Posterior vena cava (tissue), 2 donors: ENCODE measurements at regions not wholly inside any gene's neighbourhood (a gene's known extent, or its start where the extent isn't known, plus 50 kb on each side); places are given as distances from the start of the nearest gene placed in this dataset.

Experiments
- DNase-seq: peaks from one replicate; pipeline ENCODE4 v3.0.0-alpha.2; 2020; ENCODE audit warnings: low spot score
- intact Hi-C, 2 donors: fragments of 100-400 bp; cut with DNase I; formaldehyde crosslinking; loops; one replicate each; pipeline versions ENCODE4 v1.14.1 to v1.14.2; 2022 to 2023
- donor health status: DM: yes; HTN: yes; CAD: no.
- donor health status: DM: yes; HTN: yes; CAD: no.

DNA sequence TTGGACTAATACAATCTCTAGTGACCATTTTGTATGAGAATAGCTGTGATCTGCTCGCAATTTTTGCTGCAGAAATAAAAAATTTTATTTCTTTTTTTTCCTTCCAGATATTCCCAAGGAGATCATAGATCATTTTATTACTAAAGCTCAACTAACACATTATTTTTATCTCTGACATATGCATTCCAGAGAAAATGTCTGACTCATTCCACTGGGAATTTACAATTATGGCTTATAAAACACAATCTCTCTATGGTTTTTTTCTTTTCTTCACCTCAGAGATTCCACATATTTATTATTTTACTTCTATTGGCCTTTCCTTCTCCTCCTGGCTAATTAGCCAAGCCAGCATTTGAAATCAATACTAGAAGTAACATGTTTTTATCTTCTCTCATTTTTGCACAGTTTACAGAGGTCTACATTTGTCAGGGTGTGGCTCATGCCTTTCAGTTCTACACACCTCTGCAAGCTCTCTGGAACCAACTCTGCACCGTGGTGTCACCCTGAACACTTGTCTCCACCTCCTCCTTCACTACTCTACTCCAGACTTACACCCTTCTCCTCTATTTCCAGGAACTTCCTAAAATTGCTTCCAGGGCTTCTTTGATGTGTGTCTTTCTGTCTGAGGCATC, 59.8 kb upstream of the GPM6A start:
- intact Hi-C loops: no loop called here
- no peak for DNase-seq

DNA sequence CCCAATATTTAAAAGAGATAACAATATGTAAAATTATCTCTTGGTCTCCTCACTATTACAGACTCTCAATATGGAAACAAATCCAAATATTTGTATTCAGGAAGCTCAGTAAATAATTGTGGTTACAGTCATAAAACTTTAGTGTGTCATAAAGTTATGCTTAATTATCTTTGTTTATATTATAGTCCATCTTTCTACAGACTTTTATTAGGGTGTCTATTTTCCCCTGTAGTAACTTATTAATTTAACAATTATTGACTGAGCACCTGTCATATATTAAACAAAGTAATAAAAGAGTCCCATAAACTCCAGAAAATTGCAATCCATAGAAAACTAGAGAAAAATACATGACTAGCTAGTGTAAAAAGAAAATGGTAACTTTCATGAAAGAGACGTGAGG, 61.6 kb upstream of the GPM6A start:
- intact Hi-C loops: no loop called here
- no peak for DNase-seq

DNA sequence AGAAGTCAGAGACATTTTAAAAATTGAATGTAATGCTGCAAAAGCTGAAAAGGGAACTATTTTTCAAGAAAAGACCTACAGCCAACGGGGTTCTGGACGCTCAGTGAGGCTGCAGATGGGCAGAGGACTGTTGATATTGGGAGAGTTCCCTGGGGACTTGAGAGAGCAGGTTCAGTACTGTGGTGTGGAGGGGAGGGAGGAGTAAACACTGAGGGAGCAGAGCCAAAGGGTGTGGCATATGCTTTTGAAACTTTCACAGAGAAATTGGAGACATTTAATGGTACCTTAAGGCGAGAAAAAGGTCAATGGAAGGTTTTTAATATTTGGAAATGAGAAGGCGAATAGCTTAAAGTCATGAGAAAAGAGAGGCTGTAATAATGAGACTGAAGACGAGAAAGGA, 62.2 kb upstream of the GPM6A start:
- intact Hi-C loops: no loop called here

DNA sequence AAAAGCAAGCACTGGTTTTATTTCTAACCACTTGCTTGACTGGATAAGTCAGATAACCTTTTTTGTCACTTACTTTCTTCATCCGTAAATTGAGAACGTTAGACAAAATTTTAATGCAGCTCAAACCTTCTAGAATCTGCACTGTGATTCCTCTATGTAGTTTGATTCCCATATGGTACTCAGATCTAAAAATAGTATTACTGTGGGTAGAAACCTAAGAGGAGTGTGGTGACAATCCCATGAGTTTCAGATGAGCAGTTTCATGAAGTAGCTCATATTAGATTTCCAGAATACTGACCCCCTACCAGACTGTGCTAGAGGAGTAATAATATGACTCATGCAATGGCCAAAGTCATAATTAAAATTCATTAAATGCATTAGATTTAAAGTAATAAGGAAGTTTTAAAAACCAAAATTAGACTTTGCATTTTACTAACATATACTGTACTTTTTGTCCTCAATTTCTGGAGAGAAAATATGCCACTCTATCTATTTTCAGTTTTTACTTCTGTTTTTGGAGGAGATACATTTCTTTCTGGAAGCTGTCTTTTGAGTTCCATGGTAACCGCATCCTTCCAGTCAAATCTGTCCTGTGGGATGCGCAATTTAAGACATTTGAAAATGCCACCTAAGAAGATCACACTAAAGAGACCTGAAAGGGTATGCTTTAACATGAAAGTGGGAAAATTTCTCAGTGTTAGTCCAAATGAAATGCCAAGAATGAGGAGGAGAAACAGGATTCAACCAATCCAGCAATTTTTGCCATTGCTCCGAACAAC, 64.1 kb upstream of the GPM6A start:
- intact Hi-C loops: no loop called here
- no peak for DNase-seq

More for the DNA sequence above, 62.2 kb upstream of the GPM6A start:
- DNase-seq: no peak

DNA sequence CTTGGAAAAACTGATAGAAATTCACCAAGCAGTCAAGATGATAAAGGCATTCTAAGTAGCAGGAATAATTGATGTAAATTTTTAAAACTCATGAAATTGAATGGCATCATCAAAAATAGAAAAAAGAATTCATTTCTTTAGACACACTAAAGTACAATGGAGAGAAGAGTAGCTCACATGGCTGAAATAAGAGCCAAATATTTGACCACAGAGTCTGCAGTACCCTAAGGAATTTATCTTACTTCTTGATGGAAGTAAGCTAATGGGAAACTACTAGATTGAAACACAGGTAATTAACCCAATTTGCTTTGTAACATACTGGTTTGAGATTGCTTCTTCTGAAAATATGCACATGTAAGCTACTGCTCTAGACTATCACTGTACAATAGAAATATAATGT, 70.8 kb upstream of the GPM6A start:
- intact Hi-C loops: no loop called here
- DNase-seq: no peak

DNA sequence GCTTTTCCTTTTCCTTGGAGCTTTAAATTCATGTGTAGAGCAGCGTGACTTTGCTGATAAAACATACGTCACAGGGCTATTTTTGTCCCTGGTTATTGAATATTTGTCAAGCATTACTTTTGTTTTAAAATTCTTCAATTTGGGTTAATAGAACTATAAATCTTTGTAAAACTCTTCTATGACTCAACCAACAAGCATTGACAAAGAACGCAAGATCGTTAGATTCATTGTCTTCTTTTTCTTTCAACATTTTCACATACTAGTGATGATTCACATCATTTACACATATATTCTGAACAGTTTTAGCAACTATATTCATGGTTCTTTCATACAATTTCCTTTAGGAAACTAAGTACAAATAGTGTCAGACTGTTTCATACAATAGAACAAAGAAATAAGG, 72.0 kb upstream of the GPM6A start:
- intact Hi-C loops: no loop called here
- DNase-seq: no peak

DNA sequence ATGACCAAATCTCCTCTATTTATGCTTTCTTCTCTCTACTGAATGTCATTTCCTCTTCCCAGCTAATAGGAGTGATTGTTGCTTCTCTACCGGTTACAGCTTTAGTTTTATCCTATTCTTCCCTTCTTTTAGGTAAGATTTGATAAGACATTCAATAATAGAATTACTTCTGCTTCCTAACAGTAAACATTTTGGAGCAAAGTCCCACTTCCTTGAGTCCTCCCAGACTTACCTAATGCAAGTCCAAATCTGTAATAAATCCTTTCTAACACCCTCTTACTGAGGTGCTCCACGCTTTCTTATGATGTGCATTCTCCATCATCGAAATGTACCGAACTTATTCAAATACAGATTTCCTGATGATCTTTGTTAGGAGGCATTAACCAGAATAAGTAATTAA, 79.2 kb upstream of the GPM6A start:
- intact Hi-C loops: no loop called here
- DNase-seq: no peak

DNA sequence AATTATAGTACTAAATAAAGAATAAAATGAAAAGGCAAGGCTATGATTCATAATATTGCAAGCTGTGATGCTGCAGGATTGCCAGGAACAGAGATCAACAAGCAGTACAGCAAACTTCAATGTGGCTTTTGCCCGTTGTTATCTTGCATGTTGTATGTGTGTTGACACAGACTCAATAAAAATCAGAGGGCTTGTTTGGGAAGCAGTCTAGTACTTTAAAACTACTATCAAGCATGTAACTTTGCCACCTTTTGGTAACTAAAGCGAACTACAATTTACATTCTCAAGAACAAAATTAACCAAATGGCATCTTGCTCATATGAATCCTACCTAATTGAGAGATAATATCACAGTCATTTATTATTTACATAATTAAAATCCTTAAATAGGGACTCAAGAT, 79.8 kb upstream of the GPM6A start:
- intact Hi-C loops: no loop called here
- DNase-seq: no peak

DNA sequence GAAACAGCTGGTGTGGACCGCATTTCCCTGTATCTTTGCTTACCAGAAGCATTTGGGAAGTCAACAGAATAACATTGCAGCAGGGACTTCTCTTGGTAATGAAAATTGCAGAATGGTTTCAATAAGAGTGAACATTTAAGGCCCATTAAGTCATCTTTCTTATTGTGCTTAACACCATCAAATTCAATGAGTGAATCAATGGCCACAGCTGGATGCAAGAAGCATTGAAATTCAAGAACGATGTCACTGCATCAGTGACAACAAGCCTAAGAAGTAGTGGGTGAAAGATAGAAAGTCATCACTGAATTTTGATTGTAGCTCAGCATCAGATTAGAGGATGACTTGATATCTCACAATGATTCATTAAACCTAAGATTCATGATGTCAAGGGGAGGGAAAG, 93.9 kb upstream of the GPM6A start:
- intact Hi-C loops: no loop called here
- no peak for DNase-seq

DNA sequence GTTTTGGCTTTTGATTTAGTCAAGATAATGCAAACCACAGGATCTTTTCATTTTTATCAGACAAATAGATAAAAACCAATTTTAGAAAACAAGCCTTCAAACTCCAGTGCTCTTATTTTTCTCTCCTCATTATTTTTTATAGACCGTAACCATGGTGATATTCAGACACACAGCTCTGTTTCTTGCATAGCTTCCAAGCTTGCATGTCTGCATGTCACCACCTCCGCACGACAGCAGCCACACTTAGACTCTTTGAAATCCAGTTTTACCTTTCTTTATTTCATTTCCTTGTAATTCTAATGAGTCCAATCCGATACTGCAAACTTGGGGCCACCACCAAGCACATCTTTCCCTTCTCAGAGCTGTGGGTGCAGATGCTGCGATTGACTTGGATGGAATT, 94.3 kb upstream of the GPM6A start:
- no peak for DNase-seq
- intact Hi-C loops: no loop called here

DNA sequence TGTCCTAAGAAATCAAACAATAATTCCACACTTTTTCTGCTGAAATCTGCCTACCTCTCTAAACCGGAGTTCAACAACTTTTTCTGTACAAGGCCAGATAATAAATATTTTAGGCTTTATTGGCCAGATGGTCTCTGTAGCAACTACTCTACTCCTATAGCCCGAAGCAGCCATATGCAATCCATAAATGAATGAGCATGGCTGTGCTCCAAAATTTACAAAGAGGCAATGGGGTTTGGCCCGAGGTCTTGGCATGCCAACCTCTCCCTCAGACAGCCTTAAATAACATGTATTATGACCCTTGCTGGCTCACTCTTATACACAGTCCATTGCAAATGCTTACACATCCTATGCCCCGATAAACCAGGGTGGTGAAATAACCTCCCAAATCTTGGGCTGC, 98.6 kb upstream of the GPM6A start:
- no peak for DNase-seq
- intact Hi-C loops: no loop called here

DNA sequence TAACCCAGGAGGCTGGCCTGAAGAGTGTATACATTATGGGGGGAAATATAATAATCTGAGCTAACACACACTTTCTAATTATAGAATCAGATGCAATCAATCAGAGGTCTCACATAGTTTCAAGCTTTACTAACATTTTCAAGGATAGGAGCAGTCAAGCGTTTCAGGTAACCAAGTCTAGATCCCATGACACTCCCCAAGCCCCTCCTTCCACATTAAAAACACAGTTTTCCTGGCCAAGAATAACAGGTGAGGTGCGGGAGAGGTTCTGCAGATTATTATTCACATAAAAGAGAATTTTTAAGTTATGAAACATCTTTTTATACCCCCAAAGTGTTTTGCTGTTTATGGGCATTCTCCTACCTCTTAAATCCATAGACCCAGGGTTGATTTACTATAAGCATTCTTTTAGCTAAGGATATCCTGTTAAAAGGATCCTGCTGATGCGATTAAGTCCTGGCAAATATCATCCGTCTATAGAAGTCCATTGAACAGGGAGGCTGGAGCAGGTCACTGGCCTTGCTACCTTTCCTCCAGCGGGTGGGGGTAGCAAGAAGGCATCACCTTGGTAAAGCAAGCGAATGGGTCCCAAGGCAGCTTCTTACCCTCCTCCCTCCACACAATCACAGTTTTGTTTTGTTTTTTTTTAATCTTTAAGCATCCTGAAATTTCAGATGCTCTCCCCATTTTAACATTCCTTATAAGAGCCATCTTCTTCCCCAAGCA, 104.7 kb upstream of the GPM6A start:
- no peak for DNase-seq
- intact Hi-C loops: no loop called here

DNA sequence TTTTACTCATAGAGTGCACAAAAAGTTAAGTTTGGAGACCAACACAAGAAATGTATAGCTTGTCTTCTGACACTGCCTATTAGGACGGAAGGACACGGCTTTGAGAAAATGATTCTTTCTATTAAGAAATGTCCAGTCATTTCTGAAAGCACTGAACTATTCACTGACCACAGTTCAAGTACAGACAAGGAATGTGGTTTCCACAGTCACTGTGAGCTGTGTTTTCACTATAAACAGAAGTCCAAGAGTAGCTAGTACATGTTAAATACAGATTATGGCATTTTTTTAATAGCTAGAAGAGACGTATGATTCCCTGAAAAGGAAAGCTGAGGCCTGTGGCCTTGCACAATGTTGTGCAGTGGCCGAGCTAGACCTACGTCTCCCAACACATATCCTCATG, 115.1 kb upstream of the GPM6A start:
- intact Hi-C loops: no loop called here

DNA sequence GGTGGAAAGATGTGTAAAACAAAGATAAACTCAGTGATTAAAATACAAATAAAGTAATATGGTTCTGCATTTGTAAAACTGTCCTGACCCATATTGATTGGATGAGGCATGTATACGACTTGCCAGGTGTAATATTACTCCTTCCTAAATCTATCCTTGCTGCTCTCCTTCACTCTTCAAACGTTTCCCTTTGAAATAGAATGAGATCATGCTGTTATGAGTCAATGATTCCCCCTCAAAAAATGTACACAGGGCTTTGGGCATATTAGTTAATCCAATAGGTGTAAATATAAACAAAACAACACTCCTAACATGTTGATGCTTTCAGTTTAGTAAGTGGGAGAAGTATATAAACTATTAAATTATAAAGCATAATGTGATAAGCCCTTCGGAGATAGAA, 117.4 kb upstream of the GPM6A start:
- no peak for DNase-seq
- intact Hi-C loops: no loop called here

More for the DNA sequence above, 115.1 kb upstream of the GPM6A start:
- DNase-seq: no peak

DNA sequence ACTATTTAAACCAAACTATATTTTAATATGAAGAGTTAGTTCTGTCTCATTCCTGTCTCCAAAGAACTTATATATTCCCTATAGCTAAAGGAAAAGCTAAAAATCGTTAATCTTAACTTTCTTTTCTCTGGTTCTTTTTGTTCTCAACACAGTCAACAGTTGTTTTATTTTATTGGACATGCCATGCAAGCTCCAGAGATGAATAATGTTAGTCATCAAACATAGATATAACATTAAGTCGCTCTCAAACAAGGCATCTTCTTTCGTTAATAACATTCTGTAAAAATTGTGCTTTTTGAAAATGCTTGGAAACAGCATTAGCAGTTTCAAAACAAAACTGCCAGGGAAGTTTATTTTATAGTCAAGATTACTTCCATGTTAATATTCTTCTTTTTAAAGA, 117.9 kb upstream of the GPM6A start:
- intact Hi-C loops: no loop called here
- DNase-seq: no peak

DNA sequence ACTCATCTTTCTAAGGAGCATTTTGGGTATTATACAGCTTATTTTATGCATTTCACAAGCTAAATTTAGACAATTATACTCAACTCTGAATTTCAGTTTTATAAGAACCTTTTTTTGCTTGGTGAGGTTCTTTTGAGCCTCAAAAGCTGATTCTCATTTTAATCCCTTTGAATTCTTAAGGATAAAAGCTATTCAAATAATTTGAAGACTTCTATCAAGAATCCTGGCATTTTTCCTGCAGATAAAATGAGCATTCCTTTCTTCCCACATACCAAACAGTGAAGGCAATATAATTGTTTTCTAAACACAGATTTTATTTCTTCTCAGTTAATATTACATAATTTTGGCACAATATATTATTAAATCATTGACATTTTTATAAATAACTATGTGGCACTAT, 118.4 kb upstream of the GPM6A start:
- intact Hi-C loops: no loop called here
- no peak for DNase-seq

DNA sequence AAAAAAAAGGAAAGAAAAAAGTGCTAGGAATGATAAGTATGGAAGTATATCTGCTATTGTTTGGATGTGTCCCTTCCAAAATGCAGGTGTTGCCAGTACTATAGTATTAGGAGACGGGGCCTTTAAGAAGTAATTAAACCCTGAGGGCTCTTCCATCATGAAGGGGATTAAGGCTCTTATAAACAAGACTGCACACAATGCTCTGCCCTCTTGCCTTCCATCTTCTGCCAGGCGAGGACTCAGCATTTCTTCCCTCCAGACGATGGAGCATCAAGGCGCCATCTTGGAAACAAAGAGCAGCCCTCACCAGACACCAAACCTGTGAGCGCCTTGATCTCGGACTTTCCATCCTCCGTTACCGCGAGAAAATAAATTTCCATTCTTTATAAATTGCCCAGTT, 120.1 kb upstream of the GPM6A start:
- intact Hi-C loops: no loop called here

DNA sequence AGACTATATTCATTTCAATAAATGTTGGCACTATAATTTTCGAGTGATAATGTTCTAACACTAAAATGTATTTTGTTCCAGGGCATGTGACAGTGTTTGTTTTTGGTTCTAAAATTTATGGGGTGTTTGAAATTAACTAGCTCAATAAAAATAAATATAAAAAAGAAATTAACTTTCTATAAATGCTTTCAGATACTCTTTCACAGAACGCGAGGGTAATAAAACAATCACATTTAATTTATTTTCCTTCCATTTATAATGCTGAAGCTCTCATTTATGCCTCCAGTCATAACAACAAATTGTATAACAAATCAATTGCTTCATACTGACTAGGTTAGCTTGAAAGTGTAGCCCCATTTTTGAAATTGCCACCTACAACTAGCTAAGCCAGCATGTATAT, 122.4 kb upstream of the GPM6A start:
- no peak for DNase-seq
- intact Hi-C loops: no loop called here

More for the DNA sequence above, 120.1 kb upstream of the GPM6A start:
- DNase-seq: no peak

DNA sequence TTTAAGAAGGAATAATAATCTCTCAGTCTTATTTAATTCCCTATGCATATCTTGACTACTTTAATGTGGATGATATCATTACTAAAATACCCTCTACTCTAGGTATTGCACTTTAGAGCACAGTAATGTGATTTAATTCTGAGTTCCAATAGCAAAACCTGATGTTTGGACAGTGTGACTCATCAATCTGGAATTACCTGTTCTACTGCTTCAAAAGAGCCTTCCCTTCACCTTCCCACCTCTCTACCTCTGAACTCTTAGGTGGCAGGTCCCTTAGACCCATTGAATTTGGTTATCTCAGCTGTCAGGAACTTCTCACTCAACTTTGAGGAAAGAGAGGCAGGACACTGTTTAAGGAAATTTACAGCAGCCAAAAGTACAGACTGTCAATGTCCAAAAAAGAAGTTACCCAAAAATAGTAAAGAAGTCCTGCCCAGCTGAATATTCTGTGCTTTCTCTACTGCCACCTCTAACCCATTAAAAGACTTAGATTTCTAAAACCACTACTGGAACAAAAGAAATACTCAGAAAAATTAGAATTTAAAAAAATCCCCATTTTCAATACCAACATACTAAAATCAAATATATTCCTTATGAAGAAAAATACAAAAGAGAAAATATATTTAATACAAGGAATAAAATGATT, 123.1 kb upstream of the GPM6A start:
- no peak for DNase-seq
- intact Hi-C loops: no loop called here
